K562 (cell line): ENCODE measurements at regions not wholly inside any gene's neighbourhood (a gene's known extent, or its start where the extent isn't known, plus 50 kb on each side); places are given as distances from the start of the nearest gene placed in this dataset.

ENCODE experiments used
- ATAC-seq: fragments of 200-7000 bp; cut with Tn5 transposase; 3 replicates; pipeline ENCODE4 v1.9.1; 2020; ENCODE audit warnings: moderate library complexity
- BruUV-seq: library from RNA; stranded (reverse); fragments of 400-500 nt; replicated peaks from 2 replicates; lab custom pipeline; 2021; lab: Mats Ljungman, UMichigan
- CTCF ChIA-PET: fragments of 300-600 bp; formaldehyde crosslinking; extraction: SDS; loops from one replicate; lab custom pipeline; 2021; ENCODE audit warnings: low intra/inter-chr PET ratio; lab: Yijun Ruan, JAX
- POLR2A ChIA-PET: fragments of 300-600, 350-650 bp; sonication (Branson Sonifier 250); formaldehyde crosslinking; extraction: SDS; loops from one replicate; lab custom pipeline; 2021; ENCODE audit warnings: antibody characterized with exemption, inconsistent platforms; lab: Yijun Ruan, JAX
- DNase-seq, 4 experiments: peaks; one replicate each; pipeline versions ENCODE4 v3.0.0 to v3.0.0-alpha.2; 2011 to 2018; ENCODE audit warnings: low spot score in 3 of 4, mixed read lengths in 3 of 4; ENCODE audit errors: extremely low read depth in 1 of 4
- FAIRE-seq: peaks from 2 replicates; lab custom pipeline; 2011; peaks lifted over from hg19 to GRCh38; lab: Jason Lieb, UNC
- H2AFZ ChIP-seq: 2 replicates; pipeline ENCODE4 v1.6.0; 2011; ENCODE audit warnings: low read depth, low read length, control low read depth, inconsistent platforms
- H3K27ac ChIP-seq: fragments of 200-600 bp; 3 replicates; pipeline ENCODE4 v1.8.0; 2011; ENCODE audit warnings: low read depth, mild to moderate bottlenecking, control low read depth, inconsistent platforms, low read length, moderate library complexity, mixed read lengths; ENCODE audit errors: extremely low read depth
- H3K27me3 ChIP-seq, 2 experiments: fragments of 300-600 bp in 1 of 2; 2 replicates in 1 of 2; 3 replicates in 1 of 2; pipeline versions ENCODE4 v1.6.0 to v1.8.0; 2011; ENCODE audit warnings: inconsistent platforms in 2 of 2, low read length in 2 of 2, mild to moderate bottlenecking in 1 of 2, mixed read lengths in 1 of 2, moderate library complexity in 1 of 2; ENCODE audit not compliant: control insufficient read depth in 2 of 2, insufficient read depth in 2 of 2
- H3K36me3 ChIP-seq: fragments of 300-600 bp; 3 replicates; pipeline ENCODE4 v1.8.0; 2011; ENCODE audit warnings: mild to moderate bottlenecking, low read length, inconsistent platforms; ENCODE audit not compliant: control insufficient read depth, insufficient read depth
- H3K4me1 ChIP-seq, 2 experiments: fragments of 200-600 bp in 1 of 2; replicated peaks in 1 of 2; 2 replicates in 1 of 2; 3 replicates in 1 of 2; pipeline versions ENCODE4 v1.5.1 to v1.8.0; 2011; ENCODE audit warnings: inconsistent platforms in 2 of 2, low read length in 2 of 2, mild to moderate bottlenecking in 1 of 2, mixed read lengths in 1 of 2, moderate library complexity in 1 of 2; ENCODE audit not compliant: control insufficient read depth in 2 of 2, insufficient read depth in 2 of 2
- H3K4me2 ChIP-seq: 2 replicates; pipeline ENCODE4 v1.6.1; 2011; ENCODE audit warnings: low read length, control low read depth, inconsistent platforms, mixed read lengths; ENCODE audit not compliant: insufficient read depth
- H3K4me3 ChIP-seq: fragments of 200-600 bp; sonication (generic), shearing (Covaris generic); 2 replicates; pipeline ENCODE4 v1.5.1; 2016; ENCODE audit warnings: control low read depth, inconsistent platforms
- H3K79me2 ChIP-seq: fragments of 200-600 bp; 3 replicates; pipeline ENCODE4 v1.8.0; 2011; ENCODE audit warnings: low read length, inconsistent platforms; ENCODE audit not compliant: control insufficient read depth, insufficient read depth
- H3K9ac ChIP-seq, 2 experiments: 2 replicates each; pipeline versions ENCODE4 v1.6.0 to v1.6.1; 2011; ENCODE audit warnings: low read depth in 2 of 2, low read length in 2 of 2, control low read depth in 1 of 2, inconsistent platforms in 1 of 2, mild to moderate bottlenecking in 1 of 2, mixed read lengths in 1 of 2; ENCODE audit not compliant: insufficient read depth in 1 of 2
- H3K9me1 ChIP-seq: one replicate; pipeline ENCODE4 v1.6.0; 2011; ENCODE audit warnings: inconsistent platforms, mild to moderate bottlenecking, low read length, moderate library complexity; ENCODE audit not compliant: control insufficient read depth, insufficient read depth
- H3K9me3 ChIP-seq: replicated peaks from 2 replicates; pipeline ENCODE4 v1.5.1; 2011; ENCODE audit warnings: low read depth, low read length, inconsistent platforms; ENCODE audit not compliant: control insufficient read depth, insufficient read depth
- H4K20me1 ChIP-seq: replicated peaks from 2 replicates; pipeline ENCODE4 v1.6.1; 2011; ENCODE audit warnings: low read length, inconsistent platforms, mixed read lengths; ENCODE audit not compliant: control insufficient read depth, insufficient read depth
- ARNT ChIP-seq, 2 experiments: fragments of 450-650 bp; IDR thresholded peaks; 2 replicates each; pipeline ENCODE4 v1.6.1; 2016; ENCODE audit warnings: mild to moderate bottlenecking in 1 of 2
- HINFP ChIP-seq: fragments of 450-650 bp; conservative IDR thresholded peaks from 2 replicates; pipeline ENCODE4 v1.6.1; 2016; ENCODE audit warnings: missing genetic modification characterization, low read depth, mild to moderate bottlenecking, control low read depth, missing compliant biosample characterization
- KAT8 ChIP-seq: fragments of 450-650 bp; IDR thresholded peaks from 2 replicates; pipeline ENCODE4 v1.6.1; 2016; ENCODE audit warnings: low read depth, mild to moderate bottlenecking
- KDM5B ChIP-seq: fragments of 200-600 bp; sonication (generic); IDR thresholded peaks from 2 replicates; pipeline ENCODE4 v1.6.1; 2012; ENCODE audit warnings: low read depth, mild to moderate bottlenecking, moderate library complexity, low read length, control low read depth, inconsistent platforms; ENCODE audit not compliant: insufficient replicate concordance
- ZFP1 ChIP-seq: fragments of 450-650 bp; formaldehyde crosslinking; IDR thresholded peaks from 2 replicates; pipeline ENCODE4 v1.4.0; 2020; ENCODE audit warnings: mild to moderate bottlenecking, mixed read lengths
- WGBS: fragments of 100-300 bp; shearing (Covaris generic); methylation state at CpG from one replicate; pipeline ENCODE4 v1.1.6; 2016; ENCODE audit warnings: low coverage, mixed read lengths; ENCODE audit not compliant: insufficient coverage; ENCODE audit errors: missing lambda C conversion rate; 5-methylcytosine and 5-hydroxymethylcytosine counted together
- in situ Hi-C: fragments of 300-500 bp; cut with MboI; formaldehyde crosslinking; loops from 4 replicates; pipeline ENCODE4 v1.15.0; 2018; ENCODE audit warnings: inconsistent platforms, mixed read lengths
- intact Hi-C: fragments of 100-400 bp; cut with micrococcal nuclease; formaldehyde crosslinking; loops from 2 replicates; pipeline ENCODE4 v1.14.2; 2022

GRCh38 chr16:6828690-6829089 lies 504.0 kb upstream of the RBFOX1 start:
- peaks cover 0 to 12% of the 10 kb centered on the region in 2 experiments; a peak in 2 of 5 replicates for H3K27me3 ChIP-seq
- intact Hi-C loops = no loop called here

DNA sequence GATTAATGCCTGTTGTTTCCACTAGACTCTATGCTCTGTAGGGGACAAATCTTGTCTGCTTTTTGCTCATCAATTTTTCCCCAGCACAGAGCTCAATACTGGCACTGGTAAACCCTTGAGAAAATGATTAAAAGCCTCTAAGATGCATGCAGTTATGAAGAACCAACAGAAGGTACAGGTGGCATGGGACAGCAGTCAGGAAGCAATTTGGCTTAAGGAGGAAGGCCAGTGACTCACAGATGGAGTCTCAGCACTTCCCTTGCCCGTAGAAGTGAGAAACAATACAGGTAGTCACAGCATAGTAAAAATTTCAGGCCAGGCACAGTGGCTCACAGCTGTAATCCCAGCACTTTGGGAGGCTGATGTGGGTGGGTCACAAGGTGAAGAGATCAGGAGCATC lies 504.7 kb upstream of the RBFOX1 start:
- no peak for FAIRE-seq
- H3K4me2 ChIP-seq = no peak overlapping the region
- DNase-seq = no peak
- ATAC-seq = no peak
- H3K9me1 ChIP-seq = no peaks in the 10 kb centered on the region
- H3K79me2 ChIP-seq = no peaks in the 10 kb centered on the region
- BruUV-seq = no TSS peak
- peaks cover 0 to 12% of the 10 kb centered on the region in 2 experiments; a peak in 2 of 5 replicates for H3K27me3 ChIP-seq
- in situ Hi-C loops (no loop called here), intact Hi-C loops (no loop called here)
- H3K9ac ChIP-seq = no peak overlapping the region
- H3K9me3 ChIP-seq = no peaks in the 10 kb centered on the region
- H3K4me1 ChIP-seq = no peaks in the 10 kb centered on the region
- no peak overlapping the region for H2AFZ ChIP-seq
- ChIA-PET CTCF (no interaction called here), POLR2A (no interaction called here)
- H3K36me3 ChIP-seq = no peaks in the 10 kb centered on the region
- H3K27ac ChIP-seq = no peak overlapping the region
- no peaks in the 10 kb centered on the region for H4K20me1 ChIP-seq
- 0% methylated on average over 1 of the region's 1 CpG for WGBS
- H3K4me3 ChIP-seq = no peak overlapping the region
- TF ChIP-seq ZFP1 (no peak), KDM5B (no peak), ARNT (IDR thresholded peaks at IDR 0.05) (no peak)

More at GRCh38 chr16:6828690-6829089, 504.0 kb upstream of the RBFOX1 start:
- no peak overlapping the region for H3K27ac ChIP-seq
- WGBS = 3% methylated on average over 7 of the region's 7 CpGs
- no peak for TF ChIP-seq KAT8
- peak; percentile 53; the same call in 1 of the 2 replicates for TF ChIP-seq HINFP (tag)
- no peaks in the 10 kb centered on the region for H3K9me1 ChIP-seq
- CTCF ChIA-PET = no interaction called here
- FAIRE-seq (no peak), DNase-seq (no peak), ATAC-seq (no peak)
- H3K4me2 ChIP-seq = no peak overlapping the region
- no peaks in the 10 kb centered on the region for H3K9me3 ChIP-seq
- H2AFZ ChIP-seq = no peak overlapping the region
- no peak overlapping the region for H3K4me3 ChIP-seq
- H3K79me2 ChIP-seq = no peaks in the 10 kb centered on the region
- no peaks in the 10 kb centered on the region for H4K20me1 ChIP-seq
- no peaks in the 10 kb centered on the region for H3K36me3 ChIP-seq
- no TSS peak for BruUV-seq
- H3K9ac ChIP-seq = no peak overlapping the region
- in situ Hi-C loops = no loop called here
- H3K4me1 ChIP-seq = no peaks in the 10 kb centered on the region
- POLR2A ChIA-PET = no interaction called here
